Medulla oblongata (tissue), 1 donor: ENCODE measurements at regions not wholly inside any gene's neighbourhood (a gene's known extent, or its start where the extent isn't known, plus 50 kb on each side); places are given as distances from the start of the nearest gene placed in this dataset.

ENCODE experiments used
- DNase-seq: peaks from one replicate; pipeline ENCODE4 v3.0.0-alpha.2; 2015; ENCODE audit errors: extremely low spot score

- no peak for DNase-seq
Observed at GRCh38 chr15:91472316-91472756, 372.3 kb downstream of the SV2B start.

- no peak for DNase-seq
Observed at GRCh38 chr15:91473894-91474545, 374.0 kb downstream of the SV2B start.

GRCh38 chr15:91476861-91477260 lies 376.6 kb upstream of the SLCO3A1 start:
- no peak for DNase-seq

GRCh38 chr15:91478717-91479191 lies 374.8 kb upstream of the SLCO3A1 start:
- no peak for DNase-seq

- DNase-seq: no peak
Observed at GRCh38 chr15:91480426-91480825, 373.1 kb upstream of the SLCO3A1 start.

GRCh38 chr15:91482799-91483198 lies 370.7 kb upstream of the SLCO3A1 start:
- DNase-seq: no peak

- DNase-seq: no peak
Observed at GRCh38 chr15:91484141-91484540, 369.4 kb upstream of the SLCO3A1 start.

GRCh38 chr15:91488452-91488851 lies 365.1 kb upstream of the SLCO3A1 start:
- DNase-seq: no peak

- no peak for DNase-seq
Observed at GRCh38 chr15:91490211-91490610, 363.3 kb upstream of the SLCO3A1 start.

GRCh38 chr15:91491101-91491950 lies 362.2 kb upstream of the SLCO3A1 start:
- no peak for DNase-seq

- no peak for DNase-seq
Observed at GRCh38 chr15:91496754-91497691, 356.5 kb upstream of the SLCO3A1 start.

GRCh38 chr15:91498046-91498748 lies 355.3 kb upstream of the SLCO3A1 start:
- DNase-seq: no peak

- no peak for DNase-seq
Observed at GRCh38 chr15:91498749-91499062, 354.8 kb upstream of the SLCO3A1 start.

- DNase-seq: no peak
Observed at GRCh38 chr15:91499774-91500383, 353.6 kb upstream of the SLCO3A1 start.

GRCh38 chr15:91508633-91509032 lies 344.9 kb upstream of the SLCO3A1 start:
- no peak for DNase-seq

GRCh38 chr15:91514147-91514546 lies 339.4 kb upstream of the SLCO3A1 start:
- DNase-seq: no peak

- DNase-seq: no peak
Observed at GRCh38 chr15:91515188-91515754, 338.2 kb upstream of the SLCO3A1 start.

- no peak for DNase-seq
Observed at GRCh38 chr15:91516866-91517265, 336.6 kb upstream of the SLCO3A1 start.

- no peak for DNase-seq
Observed at GRCh38 chr15:91517491-91518200, 335.9 kb upstream of the SLCO3A1 start.

- no peak for DNase-seq
Observed at GRCh38 chr15:91520850-91521249, 332.7 kb upstream of the SLCO3A1 start.
